GM11168 (cell line): ENCODE measurements at regions not wholly inside any gene's neighbourhood (a gene's known extent, or its start where the extent isn't known, plus 50 kb on each side); places are given as distances from the start of the nearest gene placed in this dataset.

Experiments used
- in situ Hi-C: fragments of 300-500 bp; cut with MboI; formaldehyde crosslinking; loops from one replicate; pipeline ENCODE4 v1.12.0; 2022; ENCODE audit warnings: low sequenced_read_pairs; ENCODE audit not compliant: unreplicated experiment

GRCh38 chr21:18460979-18461378 is 57.4 kb upstream of the TMPRSS15 start:
- in situ Hi-C loops, result no loop called here

- in situ Hi-C loops, result no loop called here
Measured at GRCh38 chr21:18461743-18462142, 58.2 kb upstream of the TMPRSS15 start.

GRCh38 chr21:18467715-18468114 is 64.1 kb upstream of the TMPRSS15 start:
- in situ Hi-C loops, result no loop called here

- in situ Hi-C loops, result no loop called here
Measured at GRCh38 chr21:18468790-18469189, 65.2 kb upstream of the TMPRSS15 start.

- in situ Hi-C loops, result no loop called here
Measured at GRCh38 chr21:18476639-18477038, 73.1 kb upstream of the TMPRSS15 start.

- in situ Hi-C loops, result no loop called here
Measured at GRCh38 chr21:18477043-18477442, 73.5 kb upstream of the TMPRSS15 start.

- in situ Hi-C loops, result no loop called here
Measured at GRCh38 chr21:18478513-18478912, 74.9 kb upstream of the TMPRSS15 start.

- in situ Hi-C loops, result no loop called here
Measured at GRCh38 chr21:18488252-18488651, 84.7 kb upstream of the TMPRSS15 start.

GRCh38 chr21:18493422-18493821 is 89.8 kb upstream of the TMPRSS15 start:
- in situ Hi-C loops, result no loop called here

GRCh38 chr21:18495523-18495922 is 91.9 kb upstream of the TMPRSS15 start:
- in situ Hi-C loops, result no loop called here

- in situ Hi-C loops, result no loop called here
Measured at GRCh38 chr21:18498431-18498830, 94.8 kb upstream of the TMPRSS15 start.

GRCh38 chr21:18499761-18500376 is 96.3 kb upstream of the TMPRSS15 start:
- in situ Hi-C loops, result no loop called here

GRCh38 chr21:18518054-18518481 is 114.5 kb upstream of the TMPRSS15 start:
- in situ Hi-C loops, result no loop called here

GRCh38 chr21:18521204-18521603 is 117.6 kb upstream of the TMPRSS15 start:
- in situ Hi-C loops, result no loop called here

- in situ Hi-C loops, result no loop called here
Measured at GRCh38 chr21:18522181-18522972, 118.8 kb upstream of the TMPRSS15 start.

- in situ Hi-C loops, result no loop called here
Measured at GRCh38 chr21:18524097-18524880, 120.7 kb upstream of the TMPRSS15 start.

GRCh38 chr21:18529254-18529653 is 125.7 kb upstream of the TMPRSS15 start:
- in situ Hi-C loops, result no loop called here

- in situ Hi-C loops, result no loop called here
Measured at GRCh38 chr21:18542081-18542480, 138.5 kb upstream of the TMPRSS15 start.

GRCh38 chr21:18545908-18546307 is 142.3 kb upstream of the TMPRSS15 start:
- in situ Hi-C loops, result no loop called here

- in situ Hi-C loops, result no loop called here
Measured at GRCh38 chr21:18547347-18547746, 143.8 kb upstream of the TMPRSS15 start.

GRCh38 chr21:18548249-18548648 is 144.7 kb upstream of the TMPRSS15 start:
- in situ Hi-C loops, result no loop called here
